GM13977 (cell line): ENCODE measurements at regions not wholly inside any gene's neighbourhood (a gene's known extent, or its start where the extent isn't known, plus 50 kb on each side); places are given as distances from the start of the nearest gene placed in this dataset.

Experiments used
- DNase-seq: peaks from one replicate; pipeline ENCODE4 v3.0.0; 2012; ENCODE audit warnings: low spot score
- in situ Hi-C: fragments of 300-500 bp; cut with MboI; formaldehyde crosslinking; loops from one replicate; pipeline ENCODE4 v1.12.0; 2022; ENCODE audit warnings: low sequenced_read_pairs, low pct_unique_long_range_greater_than_20kb, mixed read lengths, inconsistent platforms; ENCODE audit not compliant: unreplicated experiment
- TF ChIP-seq, protein P1 (sequence below): IDR thresholded peaks from 2 replicates; pipeline ENCODE4 v1.5.1; 2012; ENCODE audit warnings: mild to moderate bottlenecking, control low read depth; ENCODE audit not compliant: insufficient read depth; ENCODE audit errors: extremely low read depth, missing control alignments

DNA sequence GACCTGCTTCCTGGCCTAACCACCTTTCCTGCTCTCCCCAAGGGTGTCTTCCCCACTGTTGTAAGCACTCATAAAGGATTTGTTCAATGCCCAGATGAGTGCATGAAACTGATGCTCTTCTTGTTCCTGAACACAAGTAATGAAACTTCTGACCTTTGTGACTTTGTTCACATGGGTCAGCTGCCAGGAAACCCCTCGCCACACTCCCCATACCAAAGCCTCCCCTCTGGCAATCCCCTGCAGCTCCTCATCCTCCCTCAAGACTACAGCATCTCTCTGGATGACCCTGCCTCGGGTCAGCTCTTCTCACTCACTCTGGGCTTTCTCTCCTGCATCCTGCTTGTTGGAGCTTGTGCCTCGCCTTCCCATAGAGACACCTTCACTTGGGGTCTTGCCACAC is 72.2 kb upstream of the SPTLC1 start:
- in situ Hi-C loops: no loop called here
- peak; percentile 63 for DNase-seq
- TF ChIP-seq, protein P1, sequence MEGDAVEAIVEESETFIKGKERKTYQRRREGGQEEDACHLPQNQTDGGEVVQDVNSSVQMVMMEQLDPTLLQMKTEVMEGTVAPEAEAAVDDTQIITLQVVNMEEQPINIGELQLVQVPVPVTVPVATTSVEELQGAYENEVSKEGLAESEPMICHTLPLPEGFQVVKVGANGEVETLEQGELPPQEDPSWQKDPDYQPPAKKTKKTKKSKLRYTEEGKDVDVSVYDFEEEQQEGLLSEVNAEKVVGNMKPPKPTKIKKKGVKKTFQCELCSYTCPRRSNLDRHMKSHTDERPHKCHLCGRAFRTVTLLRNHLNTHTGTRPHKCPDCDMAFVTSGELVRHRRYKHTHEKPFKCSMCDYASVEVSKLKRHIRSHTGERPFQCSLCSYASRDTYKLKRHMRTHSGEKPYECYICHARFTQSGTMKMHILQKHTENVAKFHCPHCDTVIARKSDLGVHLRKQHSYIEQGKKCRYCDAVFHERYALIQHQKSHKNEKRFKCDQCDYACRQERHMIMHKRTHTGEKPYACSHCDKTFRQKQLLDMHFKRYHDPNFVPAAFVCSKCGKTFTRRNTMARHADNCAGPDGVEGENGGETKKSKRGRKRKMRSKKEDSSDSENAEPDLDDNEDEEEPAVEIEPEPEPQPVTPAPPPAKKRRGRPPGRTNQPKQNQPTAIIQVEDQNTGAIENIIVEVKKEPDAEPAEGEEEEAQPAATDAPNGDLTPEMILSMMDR: no peak

DNA sequence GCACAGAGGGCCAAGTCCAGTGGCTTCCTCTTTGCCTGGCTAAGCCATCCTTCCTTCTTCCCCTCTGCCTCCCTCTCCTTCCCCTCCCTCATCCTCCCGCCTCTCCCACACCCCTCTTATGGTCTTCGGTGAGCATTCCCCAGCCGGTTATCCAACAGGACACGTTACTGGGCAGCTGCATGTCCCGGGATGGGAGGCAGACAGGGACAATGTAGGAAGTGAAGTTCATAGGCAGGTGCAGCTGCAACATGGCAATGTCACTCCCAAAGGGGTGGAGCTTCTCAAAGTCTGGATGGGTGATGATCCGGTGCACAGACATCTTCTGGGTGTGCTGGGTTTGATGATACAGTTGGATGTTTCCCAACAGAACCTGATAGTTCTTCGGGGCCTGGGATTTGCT is 71.4 kb upstream of the SPTLC1 start:
- DNase-seq: no peak
- in situ Hi-C loops: no loop called here
- TF ChIP-seq, protein P1: no peak

DNA sequence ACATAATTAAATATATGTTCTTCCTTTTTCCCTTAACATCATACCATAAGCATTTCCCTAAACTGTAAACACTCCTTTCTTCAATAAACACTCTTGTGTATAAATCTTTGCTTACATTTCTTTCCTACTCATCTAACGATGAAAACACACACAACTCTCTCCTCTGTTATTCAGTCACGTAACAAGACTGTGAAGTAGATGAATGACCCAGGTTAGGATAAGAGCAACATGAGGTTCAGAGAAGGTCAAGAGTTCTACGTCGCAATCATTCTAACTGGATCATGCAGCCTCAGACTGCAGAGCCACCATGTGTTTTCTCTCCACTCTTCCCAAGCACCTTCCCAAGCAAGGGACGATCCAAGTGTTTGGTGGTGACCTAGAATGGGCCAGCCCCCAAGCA is 70.5 kb upstream of the SPTLC1 start:
- DNase-seq: peak; percentile 7
- TF ChIP-seq, protein P1: no peak
- in situ Hi-C loops: no loop called here

DNA sequence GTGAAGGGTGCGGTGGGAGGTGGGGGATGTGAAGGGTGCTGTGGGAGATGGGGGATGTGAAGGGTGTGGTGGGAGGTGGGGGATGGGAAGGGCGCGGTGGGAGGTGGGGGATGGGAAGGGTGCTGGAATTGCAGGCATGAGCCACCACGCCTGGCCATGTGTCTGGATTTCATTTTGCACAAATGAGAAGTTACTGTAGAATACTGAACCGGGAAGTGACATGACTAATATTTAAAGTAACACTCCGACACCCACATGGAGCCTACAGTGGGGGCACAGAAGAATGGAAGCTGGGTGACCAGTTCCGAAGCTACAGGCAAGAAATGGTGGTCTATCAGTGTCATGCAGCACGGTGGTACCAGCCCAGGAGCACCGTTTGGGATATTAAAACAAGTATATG is 69.9 kb upstream of the SPTLC1 start:
- no peak for DNase-seq
- in situ Hi-C loops: no loop called here
- TF ChIP-seq, protein P1: no peak

DNA sequence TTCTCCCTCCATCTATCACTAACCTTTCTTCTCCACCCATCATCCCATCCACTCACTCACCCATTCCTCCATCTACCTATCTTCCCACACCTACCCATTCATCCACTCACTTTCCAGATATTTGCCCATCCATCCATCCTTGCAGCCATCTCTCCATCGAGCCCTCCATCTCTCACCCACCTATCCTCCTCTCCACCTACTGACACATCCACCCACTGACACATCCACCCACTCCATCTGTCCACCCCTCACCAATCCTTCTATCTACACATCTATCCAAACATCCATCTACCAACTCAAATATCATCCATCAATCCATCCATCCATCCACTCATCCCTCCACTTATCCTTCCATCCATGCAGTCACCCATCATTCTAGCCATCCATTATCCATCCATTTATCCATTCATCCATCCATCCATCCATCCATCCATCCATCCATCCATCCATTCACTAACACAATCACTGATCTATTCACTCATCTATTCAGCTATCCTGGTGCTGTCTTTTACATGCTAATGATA is 68.9 kb upstream of the SPTLC1 start:
- in situ Hi-C loops: no loop called here
- TF ChIP-seq, protein P1: no peak
- DNase-seq: peak; percentile 7

DNA sequence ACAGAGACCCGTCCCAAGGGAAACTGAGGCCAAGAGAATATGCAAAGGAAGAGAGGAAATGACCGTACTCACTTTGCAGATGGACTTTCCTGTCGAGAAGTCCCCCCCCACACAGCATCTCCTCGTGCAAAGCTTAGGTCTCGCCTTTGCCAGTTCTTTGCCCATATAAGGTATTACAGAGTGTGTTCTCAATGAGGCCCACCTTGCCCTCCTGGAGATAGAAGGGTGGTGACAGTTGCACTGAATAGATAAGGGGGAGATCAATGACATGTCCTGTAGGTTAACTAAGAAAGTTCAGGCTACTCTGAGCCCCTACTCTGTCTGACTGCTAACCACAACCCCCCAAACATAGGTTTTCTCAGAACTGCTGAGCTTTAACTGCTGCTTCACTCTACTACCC is 68.2 kb upstream of the SPTLC1 start:
- TF ChIP-seq, protein P1: no peak

DNA sequence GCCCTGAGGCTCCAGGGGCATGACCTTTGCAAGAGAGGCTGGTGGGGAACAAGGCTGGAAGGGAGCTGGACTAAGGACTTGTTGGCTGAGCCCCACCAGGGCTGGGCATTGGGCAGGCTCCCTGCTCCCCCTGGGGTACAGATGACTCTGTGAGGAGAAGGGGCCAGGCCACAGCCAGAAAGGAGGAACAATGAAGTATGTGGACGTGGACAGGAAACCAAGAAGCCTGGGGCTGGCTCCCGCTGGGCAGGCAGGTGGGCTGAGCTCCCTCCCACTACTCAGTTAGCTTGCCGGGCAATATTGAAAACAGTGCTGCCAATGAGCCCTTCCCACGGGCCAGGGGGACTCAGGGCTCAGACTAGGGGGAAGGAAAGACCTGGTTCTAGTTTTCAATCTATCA is 66.1 kb upstream of the SPTLC1 start:
- in situ Hi-C loops: no loop called here
- DNase-seq: peak; percentile 10

More for the DNA sequence above, 68.2 kb upstream of the SPTLC1 start:
- in situ Hi-C loops: no loop called here
- DNase-seq: no peak

More for the DNA sequence above, 66.1 kb upstream of the SPTLC1 start:
- TF ChIP-seq, protein P1: no peak
